B cell (primary cell): ENCODE measurements at regions not wholly inside any gene's neighbourhood (a gene's known extent, or its start where the extent isn't known, plus 50 kb on each side); places are given as distances from the start of the nearest gene placed in this dataset.

ENCODE experiments used
- EZH2 ChIP-seq: IDR thresholded peaks from 2 replicates; pipeline ENCODE4 v1.6.1; 2012; ENCODE audit warnings: borderline replicate concordance, low read depth, mild to moderate bottlenecking, moderate library complexity, low read length; ENCODE audit not compliant: insufficient read depth, poor library complexity, severe bottlenecking
- TF ChIP-seq, protein P1 (sequence below): fragments of 200-600 bp; IDR thresholded peaks from one replicate; pipeline ENCODE4 v1.8.0; 2022; ENCODE audit warnings: antibody characterized with exemption, mild to moderate bottlenecking

DNA sequence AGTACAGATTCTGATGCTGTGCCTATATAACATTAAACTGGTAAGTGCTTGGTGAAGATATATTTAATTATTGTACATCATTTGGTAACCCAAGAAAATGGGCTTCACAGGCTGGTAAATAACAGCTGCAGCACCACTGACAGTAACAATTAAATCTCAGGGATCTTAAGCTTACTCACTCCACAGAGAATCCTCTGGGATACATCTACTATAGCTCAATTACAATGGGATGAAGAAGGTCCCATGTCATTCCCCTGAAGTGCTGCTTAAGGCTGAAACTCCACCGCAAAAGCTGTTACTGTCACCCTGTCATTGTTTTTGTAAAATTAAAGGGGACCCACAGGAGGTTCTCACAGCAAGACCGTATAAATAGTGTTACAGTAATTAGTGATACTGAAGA, 153.0 kb downstream of the IMPG2 start:
- TF ChIP-seq, protein P1, sequence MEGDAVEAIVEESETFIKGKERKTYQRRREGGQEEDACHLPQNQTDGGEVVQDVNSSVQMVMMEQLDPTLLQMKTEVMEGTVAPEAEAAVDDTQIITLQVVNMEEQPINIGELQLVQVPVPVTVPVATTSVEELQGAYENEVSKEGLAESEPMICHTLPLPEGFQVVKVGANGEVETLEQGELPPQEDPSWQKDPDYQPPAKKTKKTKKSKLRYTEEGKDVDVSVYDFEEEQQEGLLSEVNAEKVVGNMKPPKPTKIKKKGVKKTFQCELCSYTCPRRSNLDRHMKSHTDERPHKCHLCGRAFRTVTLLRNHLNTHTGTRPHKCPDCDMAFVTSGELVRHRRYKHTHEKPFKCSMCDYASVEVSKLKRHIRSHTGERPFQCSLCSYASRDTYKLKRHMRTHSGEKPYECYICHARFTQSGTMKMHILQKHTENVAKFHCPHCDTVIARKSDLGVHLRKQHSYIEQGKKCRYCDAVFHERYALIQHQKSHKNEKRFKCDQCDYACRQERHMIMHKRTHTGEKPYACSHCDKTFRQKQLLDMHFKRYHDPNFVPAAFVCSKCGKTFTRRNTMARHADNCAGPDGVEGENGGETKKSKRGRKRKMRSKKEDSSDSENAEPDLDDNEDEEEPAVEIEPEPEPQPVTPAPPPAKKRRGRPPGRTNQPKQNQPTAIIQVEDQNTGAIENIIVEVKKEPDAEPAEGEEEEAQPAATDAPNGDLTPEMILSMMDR: no peak
- TF ChIP-seq EZH2: no peak
